ENCODE measurements at regions not wholly inside any gene's neighbourhood (a gene's known extent, or its start where the extent isn't known, plus 50 kb on each side); places are given as distances from the start of the nearest gene placed in this dataset.
A peak's percentile ranks its signal among the peaks of the same experiment; 100 is the strongest.

- Histone ChIP-seq H3K27ac (no peak overlapping the region), H3K9me3 (no peaks in the 10 kb centered on the region), H3K27me3 (no peaks in the 10 kb centered on the region), H3K36me3 (no peaks in the 10 kb centered on the region), H3K4me3 (no peak overlapping the region), H3K4me1 (no peaks in the 10 kb centered on the region)
- no peak for DNase-seq
- ATAC-seq: no peak
- intact Hi-C loops (cut with DNase I): no loop called here
- TF ChIP-seq, protein P1, sequence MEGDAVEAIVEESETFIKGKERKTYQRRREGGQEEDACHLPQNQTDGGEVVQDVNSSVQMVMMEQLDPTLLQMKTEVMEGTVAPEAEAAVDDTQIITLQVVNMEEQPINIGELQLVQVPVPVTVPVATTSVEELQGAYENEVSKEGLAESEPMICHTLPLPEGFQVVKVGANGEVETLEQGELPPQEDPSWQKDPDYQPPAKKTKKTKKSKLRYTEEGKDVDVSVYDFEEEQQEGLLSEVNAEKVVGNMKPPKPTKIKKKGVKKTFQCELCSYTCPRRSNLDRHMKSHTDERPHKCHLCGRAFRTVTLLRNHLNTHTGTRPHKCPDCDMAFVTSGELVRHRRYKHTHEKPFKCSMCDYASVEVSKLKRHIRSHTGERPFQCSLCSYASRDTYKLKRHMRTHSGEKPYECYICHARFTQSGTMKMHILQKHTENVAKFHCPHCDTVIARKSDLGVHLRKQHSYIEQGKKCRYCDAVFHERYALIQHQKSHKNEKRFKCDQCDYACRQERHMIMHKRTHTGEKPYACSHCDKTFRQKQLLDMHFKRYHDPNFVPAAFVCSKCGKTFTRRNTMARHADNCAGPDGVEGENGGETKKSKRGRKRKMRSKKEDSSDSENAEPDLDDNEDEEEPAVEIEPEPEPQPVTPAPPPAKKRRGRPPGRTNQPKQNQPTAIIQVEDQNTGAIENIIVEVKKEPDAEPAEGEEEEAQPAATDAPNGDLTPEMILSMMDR (IDR thresholded peaks at IDR 0.05): no peak
Observed at GRCh38 chr3:82143661-82144412, 382.4 kb upstream of the GBE1 start.

- Histone ChIP-seq H3K27me3 (no peaks in the 10 kb centered on the region), H3K4me1 (no peaks in the 10 kb centered on the region), H3K36me3 (no peaks in the 10 kb centered on the region), H3K27ac (no peak overlapping the region), H3K9me3 (no peaks in the 10 kb centered on the region), H3K4me3 (no peak overlapping the region)
- DNase-seq (no peak), ATAC-seq (no peak)
- intact Hi-C loops (cut with DNase I): no loop called here
- TF ChIP-seq, protein P1 (IDR thresholded peaks at IDR 0.05): no peak
Observed at GRCh38 chr3:82141592-82141991, 380.1 kb upstream of the GBE1 start.

DNA sequence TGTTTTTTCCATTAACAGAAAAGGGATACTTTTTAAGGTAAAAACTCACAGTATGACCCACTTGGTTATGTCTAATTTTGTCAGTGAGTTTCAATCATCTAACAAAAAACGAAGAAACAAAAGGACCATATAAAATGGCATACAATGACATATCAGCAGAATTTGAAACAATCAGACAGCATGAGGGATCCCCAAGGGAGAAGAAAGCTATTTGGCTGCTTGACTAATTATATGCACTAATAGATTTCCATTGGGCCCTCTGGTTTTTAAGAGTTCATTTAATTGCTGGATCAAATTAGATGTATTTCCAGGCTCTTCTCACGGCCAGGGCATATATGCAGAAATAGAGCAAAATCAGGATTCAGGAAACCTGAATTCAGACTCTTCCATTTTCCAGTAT, 376.4 kb upstream of the GBE1 start:
- H3K27me3 ChIP-seq: no peaks in the 10 kb centered on the region
- H3K4me3 ChIP-seq: no peak overlapping the region
- H3K36me3 ChIP-seq: no peaks in the 10 kb centered on the region
- intact Hi-C loops (cut with DNase I): no loop called here
- no peak for DNase-seq
- H3K4me1 ChIP-seq: no peaks in the 10 kb centered on the region
- no peaks in the 10 kb centered on the region for H3K9me3 ChIP-seq
- no peak overlapping the region for H3K27ac ChIP-seq
- TF ChIP-seq, protein P1 (IDR thresholded peaks at IDR 0.05): no peak
- no peak for ATAC-seq

DNA sequence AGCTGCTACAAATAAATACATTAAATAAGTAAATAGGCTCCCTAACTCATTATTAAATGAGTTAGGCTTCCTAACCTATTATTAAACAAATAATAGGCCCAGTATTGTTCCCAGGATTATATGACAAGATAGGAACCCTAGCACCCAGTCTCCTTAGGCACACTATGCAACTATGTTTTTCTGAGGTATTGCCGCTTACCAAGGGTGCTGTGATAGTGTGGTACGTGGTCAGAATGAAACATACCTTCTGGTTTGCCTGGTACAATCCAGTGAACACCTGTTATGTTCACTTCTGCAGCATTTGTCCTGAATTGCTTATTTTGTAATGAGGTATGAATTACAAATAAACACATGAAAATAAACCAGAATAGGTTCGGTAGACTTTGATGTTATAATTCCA, 375.6 kb upstream of the GBE1 start:
- Histone ChIP-seq H3K4me3 (no peak overlapping the region), H3K9me3 (no peaks in the 10 kb centered on the region), H3K36me3 (no peaks in the 10 kb centered on the region), H3K27ac (no peak overlapping the region), H3K27me3 (no peaks in the 10 kb centered on the region), H3K4me1 (no peaks in the 10 kb centered on the region)
- DNase-seq (no peak), ATAC-seq (no peak)
- intact Hi-C loops (cut with DNase I): no loop called here
- TF ChIP-seq, protein P1 (IDR thresholded peaks at IDR 0.05): no peak

GRCh38 chr3:82133070-82133606, 371.7 kb upstream of the GBE1 start:
- H3K9me3 ChIP-seq: no peaks in the 10 kb centered on the region
- no peaks in the 10 kb centered on the region for H3K36me3 ChIP-seq
- no peak overlapping the region for H3K4me3 ChIP-seq
- TF ChIP-seq, protein P1 (IDR thresholded peaks at IDR 0.05): peak; percentile 75 to 79
- intact Hi-C loops (cut with DNase I): no loop called here
- no peaks in the 10 kb centered on the region for H3K4me1 ChIP-seq
- DNase-seq (peak in 3 of 4 donors; percentile 27 to 67 (median 40)), ATAC-seq (peak; percentile 96)
- H3K27me3 ChIP-seq: no peaks in the 10 kb centered on the region
- H3K27ac ChIP-seq: no peak overlapping the region

Data from left lung (tissue), 4 donors.